Activated CD8-positive, alpha-beta T cell treated with anti-CD3 and anti-CD28 coated beads, Interleukin-2, amount 10 ng/mL, durations not matched to agents 7 days and 5 days (primary cell): ENCODE measurements at regions not wholly inside any gene's neighbourhood (a gene's known extent, or its start where the extent isn't known, plus 50 kb on each side); places are given as distances from the start of the nearest gene placed in this dataset.

Source experiments
- ATAC-seq: fragments of 150-1000 bp; cut with Tn5 transposase; one replicate; pipeline ENCODE4 v1.10.0; 2021; ENCODE audit warnings: moderate library complexity
- CTCF ChIA-PET: fragments of 350-600 bp; sonication (Branson Sonifier 250); formaldehyde crosslinking; loops from one replicate; lab custom pipeline; 2021; ENCODE audit warnings: antibody characterized with exemption; lab: Charles Lee
- POLR2A ChIA-PET: fragments of 350-600 bp; sonication (Branson Sonifier 250); formaldehyde crosslinking; loops from one replicate; lab custom pipeline; 2021; ENCODE audit warnings: antibody characterized with exemption; lab: Charles Lee
- DNase-seq: peaks from one replicate; pipeline ENCODE4 v3.0.0-alpha.2; 2020
- H3K27ac Mint-ChIP-seq: one replicate; pipeline ENCODE4 v1.8.0; 2021; ENCODE audit warnings: mild to moderate bottlenecking, mixed read lengths
- H3K27me3 Mint-ChIP-seq: one replicate; pipeline ENCODE4 v1.8.0; 2021; ENCODE audit warnings: low read depth, mixed read lengths
- H3K36me3 Mint-ChIP-seq: one replicate; pipeline ENCODE4 v1.8.0; 2021; ENCODE audit warnings: low read depth, mixed read lengths
- H3K4me1 Mint-ChIP-seq: one replicate; pipeline ENCODE4 v1.8.0; 2021; ENCODE audit warnings: low read depth, mixed read lengths
- H3K4me3 Mint-ChIP-seq: one replicate; pipeline ENCODE4 v1.8.0; 2021; ENCODE audit warnings: mild to moderate bottlenecking, mixed read lengths
- H3K9me3 Mint-ChIP-seq: one replicate; pipeline ENCODE4 v1.8.0; 2022; ENCODE audit warnings: mixed read lengths; ENCODE audit not compliant: insufficient read depth

GRCh38 chr6:54574671-54575070 is 266.4 kb downstream of the TINAG start:
- no peak for ATAC-seq
- Mint-ChIP-seq H3K27ac (no peak overlapping the region), H3K27me3 (no peaks in the 10 kb centered on the region), H3K4me1 (no peaks in the 10 kb centered on the region), H3K9me3 (peaks cover 19% of the 10 kb centered on the region), H3K36me3 (no peaks in the 10 kb centered on the region), H3K4me3 (no peak overlapping the region)
- no peak for DNase-seq
- ChIA-PET CTCF (no interaction called here), POLR2A (no interaction called here)

GRCh38 chr6:54578261-54578660 is 268.3 kb upstream of the FAM83B start:
- no peak overlapping the region for H3K4me3 Mint-ChIP-seq
- DNase-seq (no peak), ATAC-seq (no peak)
- H3K27me3 Mint-ChIP-seq: no peaks in the 10 kb centered on the region
- no peaks in the 10 kb centered on the region for H3K36me3 Mint-ChIP-seq
- POLR2A ChIA-PET: no interaction called here
- H3K4me1 Mint-ChIP-seq: no peaks in the 10 kb centered on the region
- no peak overlapping the region for H3K27ac Mint-ChIP-seq
- peaks cover 15% of the 10 kb centered on the region for H3K9me3 Mint-ChIP-seq
- CTCF ChIA-PET: no interaction called here

- Mint-ChIP-seq H3K36me3 (no peaks in the 10 kb centered on the region), H3K27me3 (no peaks in the 10 kb centered on the region), H3K9me3 (peaks cover 15% of the 10 kb centered on the region), H3K4me3 (no peak overlapping the region), H3K27ac (no peak overlapping the region), H3K4me1 (no peaks in the 10 kb centered on the region)
- DNase-seq: no peak
- POLR2A ChIA-PET: no interaction called here
- ATAC-seq: no peak
- CTCF ChIA-PET: no interaction called here
Measured at GRCh38 chr6:54579011-54579410, 267.6 kb upstream of the FAM83B start.

GRCh38 chr6:54586251-54586650 is 260.3 kb upstream of the FAM83B start:
- Mint-ChIP-seq H3K27ac (no peak overlapping the region), H3K36me3 (no peaks in the 10 kb centered on the region), H3K9me3 (no peaks in the 10 kb centered on the region), H3K27me3 (no peaks in the 10 kb centered on the region), H3K4me3 (no peak overlapping the region), H3K4me1 (no peaks in the 10 kb centered on the region)
- ChIA-PET CTCF (no interaction called here), POLR2A (no interaction called here)
- DNase-seq (no peak), ATAC-seq (no peak)

GRCh38 chr6:54587277-54587676 is 259.3 kb upstream of the FAM83B start:
- Mint-ChIP-seq H3K27me3 (no peaks in the 10 kb centered on the region), H3K4me1 (no peaks in the 10 kb centered on the region), H3K4me3 (no peak overlapping the region), H3K9me3 (no peaks in the 10 kb centered on the region), H3K27ac (no peak overlapping the region), H3K36me3 (no peaks in the 10 kb centered on the region)
- ATAC-seq (no peak), DNase-seq (no peak)
- ChIA-PET POLR2A (no interaction called here), CTCF (no interaction called here)

GRCh38 chr6:54588176-54588575 is 258.4 kb upstream of the FAM83B start:
- Mint-ChIP-seq H3K27me3 (no peaks in the 10 kb centered on the region), H3K36me3 (no peaks in the 10 kb centered on the region), H3K4me3 (no peak overlapping the region), H3K4me1 (no peaks in the 10 kb centered on the region), H3K27ac (no peak overlapping the region), H3K9me3 (no peaks in the 10 kb centered on the region)
- DNase-seq (no peak), ATAC-seq (no peak)
- CTCF ChIA-PET: no interaction called here
- POLR2A ChIA-PET: no interaction called here

GRCh38 chr6:54595844-54596243 is 250.7 kb upstream of the FAM83B start:
- CTCF ChIA-PET: no interaction called here
- H3K4me3 Mint-ChIP-seq: no peak overlapping the region
- POLR2A ChIA-PET: no interaction called here
- DNase-seq: no peak
- ATAC-seq: no peak
- no peaks in the 10 kb centered on the region for H3K36me3 Mint-ChIP-seq
- no peaks in the 10 kb centered on the region for H3K4me1 Mint-ChIP-seq
- H3K27ac Mint-ChIP-seq: no peak overlapping the region
- no peaks in the 10 kb centered on the region for H3K27me3 Mint-ChIP-seq
- no peaks in the 10 kb centered on the region for H3K9me3 Mint-ChIP-seq

- POLR2A ChIA-PET: no interaction called here
- Mint-ChIP-seq H3K4me3 (no peak overlapping the region), H3K9me3 (no peaks in the 10 kb centered on the region), H3K36me3 (no peaks in the 10 kb centered on the region), H3K27me3 (no peaks in the 10 kb centered on the region), H3K4me1 (no peaks in the 10 kb centered on the region), H3K27ac (no peak overlapping the region)
- ATAC-seq: no peak
- DNase-seq: no peak
- CTCF ChIA-PET: no interaction called here
Measured at GRCh38 chr6:54598787-54599313, 247.7 kb upstream of the FAM83B start.

GRCh38 chr6:54601600-54602300 is 244.8 kb upstream of the FAM83B start:
- Mint-ChIP-seq H3K27ac (no peak overlapping the region), H3K4me1 (no peaks in the 10 kb centered on the region), H3K9me3 (no peaks in the 10 kb centered on the region), H3K36me3 (no peaks in the 10 kb centered on the region), H3K4me3 (no peak overlapping the region), H3K27me3 (no peaks in the 10 kb centered on the region)
- no peak for DNase-seq
- ChIA-PET POLR2A (no interaction called here), CTCF (no interaction called here)
- ATAC-seq: no peak

GRCh38 chr6:54602591-54602990 is 244.0 kb upstream of the FAM83B start:
- H3K9me3 Mint-ChIP-seq: no peaks in the 10 kb centered on the region
- no peak overlapping the region for H3K27ac Mint-ChIP-seq
- H3K4me1 Mint-ChIP-seq: no peaks in the 10 kb centered on the region
- ATAC-seq (no peak), DNase-seq (no peak)
- ChIA-PET POLR2A (no interaction called here), CTCF (no interaction called here)
- no peaks in the 10 kb centered on the region for H3K36me3 Mint-ChIP-seq
- no peaks in the 10 kb centered on the region for H3K27me3 Mint-ChIP-seq
- no peak overlapping the region for H3K4me3 Mint-ChIP-seq

GRCh38 chr6:54609981-54610380 is 236.6 kb upstream of the FAM83B start:
- Mint-ChIP-seq H3K4me3 (no peak overlapping the region), H3K36me3 (no peaks in the 10 kb centered on the region)
- CTCF ChIA-PET: no interaction called here

GRCh38 chr6:54613596-54613995 is 233.0 kb upstream of the FAM83B start:
- H3K36me3 Mint-ChIP-seq: no peaks in the 10 kb centered on the region
- H3K9me3 Mint-ChIP-seq: no peaks in the 10 kb centered on the region
- no peaks in the 10 kb centered on the region for H3K4me1 Mint-ChIP-seq
- H3K4me3 Mint-ChIP-seq: no peak overlapping the region
- no peaks in the 10 kb centered on the region for H3K27me3 Mint-ChIP-seq
- ATAC-seq (no peak), DNase-seq (no peak)
- CTCF ChIA-PET: no interaction called here
- POLR2A ChIA-PET: no interaction called here
- no peak overlapping the region for H3K27ac Mint-ChIP-seq

More at GRCh38 chr6:54609981-54610380, 236.6 kb upstream of the FAM83B start:
- DNase-seq: no peak
- no peak for ATAC-seq
- H3K27ac Mint-ChIP-seq: no peak overlapping the region
- no peaks in the 10 kb centered on the region for H3K4me1 Mint-ChIP-seq
- no peaks in the 10 kb centered on the region for H3K27me3 Mint-ChIP-seq
- H3K9me3 Mint-ChIP-seq: no peaks in the 10 kb centered on the region
- POLR2A ChIA-PET: no interaction called here
